ENCODE measurements at regions not wholly inside any gene's neighbourhood (a gene's known extent, or its start where the extent isn't known, plus 50 kb on each side); places are given as distances from the start of the nearest gene placed in this dataset.

DNA sequence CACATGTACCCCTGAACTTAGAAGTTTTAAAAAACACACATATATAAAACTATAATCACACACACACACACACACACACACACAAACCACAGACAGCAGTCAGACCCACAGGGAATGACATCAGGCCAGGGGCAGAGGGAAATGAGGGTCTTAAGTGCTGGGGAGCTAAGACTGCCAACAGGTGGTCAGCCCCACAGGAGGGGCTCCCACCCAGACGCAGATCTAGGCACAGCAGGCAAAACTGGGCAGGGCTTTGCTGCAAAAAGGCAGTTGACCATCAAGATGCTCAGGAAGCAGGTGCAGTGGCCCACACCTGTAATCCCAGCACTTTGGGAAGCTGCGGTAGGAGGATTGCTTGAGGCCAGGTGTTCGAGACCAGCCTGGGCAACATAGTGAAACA lies 121.0 kb upstream of the LSM14A start:
- Histone ChIP-seq H3K36me3 (ENCODE audit: control insufficient read depth, insufficient read depth, low read length) (no peaks in the 10 kb centered on the region), H3K27me3 (ENCODE audit: control insufficient read depth, insufficient read depth, low read length) (no peaks in the 10 kb centered on the region), H3K4me3 (ENCODE audit: low read depth, low read length) (no peak overlapping the region)
- TF ChIP-seq, protein P1, sequence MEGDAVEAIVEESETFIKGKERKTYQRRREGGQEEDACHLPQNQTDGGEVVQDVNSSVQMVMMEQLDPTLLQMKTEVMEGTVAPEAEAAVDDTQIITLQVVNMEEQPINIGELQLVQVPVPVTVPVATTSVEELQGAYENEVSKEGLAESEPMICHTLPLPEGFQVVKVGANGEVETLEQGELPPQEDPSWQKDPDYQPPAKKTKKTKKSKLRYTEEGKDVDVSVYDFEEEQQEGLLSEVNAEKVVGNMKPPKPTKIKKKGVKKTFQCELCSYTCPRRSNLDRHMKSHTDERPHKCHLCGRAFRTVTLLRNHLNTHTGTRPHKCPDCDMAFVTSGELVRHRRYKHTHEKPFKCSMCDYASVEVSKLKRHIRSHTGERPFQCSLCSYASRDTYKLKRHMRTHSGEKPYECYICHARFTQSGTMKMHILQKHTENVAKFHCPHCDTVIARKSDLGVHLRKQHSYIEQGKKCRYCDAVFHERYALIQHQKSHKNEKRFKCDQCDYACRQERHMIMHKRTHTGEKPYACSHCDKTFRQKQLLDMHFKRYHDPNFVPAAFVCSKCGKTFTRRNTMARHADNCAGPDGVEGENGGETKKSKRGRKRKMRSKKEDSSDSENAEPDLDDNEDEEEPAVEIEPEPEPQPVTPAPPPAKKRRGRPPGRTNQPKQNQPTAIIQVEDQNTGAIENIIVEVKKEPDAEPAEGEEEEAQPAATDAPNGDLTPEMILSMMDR (IDR thresholded peaks at IDR 0.05; ENCODE audit: insufficient read depth, low read length, severe bottlenecking), result no peak
- no peak for FAIRE-seq
- DNase-seq (ENCODE audit: low read depth), result no peak

DNA sequence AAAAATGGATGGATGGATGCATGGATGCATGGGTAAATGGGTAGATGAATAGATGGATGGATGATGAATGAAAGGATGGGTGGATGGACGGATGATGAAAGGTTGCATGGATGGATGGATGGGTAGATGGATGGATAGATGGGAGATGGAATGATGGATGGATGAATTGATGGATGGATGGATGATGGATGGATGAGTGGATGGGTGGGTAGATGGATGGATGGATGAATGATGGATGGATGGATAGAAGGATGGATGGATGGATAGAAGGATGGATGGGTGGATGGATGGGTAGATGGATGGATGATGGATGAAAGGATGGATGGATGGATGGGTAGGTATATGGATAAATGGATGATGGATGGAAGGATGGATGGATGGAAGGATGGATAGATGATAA lies 115.1 kb upstream of the LSM14A start:
- Histone ChIP-seq H3K27me3 (ENCODE audit: control insufficient read depth, insufficient read depth, low read length) (no peaks in the 10 kb centered on the region), H3K4me3 (ENCODE audit: low read depth, low read length) (no peak overlapping the region), H3K36me3 (ENCODE audit: control insufficient read depth, insufficient read depth, low read length) (no peaks in the 10 kb centered on the region)
- FAIRE-seq (no peak), DNase-seq (ENCODE audit: low read depth) (no peak)
- TF ChIP-seq, protein P1 (IDR thresholded peaks at IDR 0.05; ENCODE audit: insufficient read depth, low read length, severe bottlenecking), result no peak

DNA sequence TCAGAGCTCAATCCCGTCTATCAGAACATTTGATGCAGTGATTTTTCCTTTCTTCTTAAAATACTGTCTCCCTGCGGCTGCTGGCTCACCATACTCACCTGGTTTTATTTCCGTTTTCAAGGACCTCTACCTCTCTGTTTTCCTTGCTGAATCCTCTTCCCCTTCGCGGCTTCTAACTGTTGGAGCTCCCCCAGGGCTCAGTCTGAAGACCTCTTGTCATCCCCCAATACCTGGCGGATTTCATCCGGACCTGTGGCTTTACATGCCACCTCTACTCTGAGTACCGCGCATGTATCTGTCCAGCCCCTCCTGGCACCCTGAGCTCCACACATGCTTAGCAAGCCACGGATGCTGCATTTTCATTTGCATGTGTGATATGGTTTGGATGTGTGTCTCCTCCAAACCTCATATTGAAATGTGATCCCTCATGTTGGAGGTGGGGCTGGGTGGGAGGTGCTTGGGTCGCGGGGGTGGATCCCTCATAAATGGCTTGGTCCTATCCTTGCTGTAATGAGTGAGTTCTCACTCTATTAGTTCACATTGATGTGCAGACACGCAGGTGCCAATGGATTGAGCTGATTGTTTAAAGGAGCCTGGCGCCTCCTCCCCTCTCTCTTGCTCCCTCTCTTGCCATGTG lies 106.2 kb upstream of the LSM14A start:
- no peaks in the 10 kb centered on the region for H3K27me3 ChIP-seq (ENCODE audit: control insufficient read depth, insufficient read depth, low read length)
- no peak overlapping the region for H3K4me3 ChIP-seq (ENCODE audit: low read depth, low read length)
- TF ChIP-seq, protein P1 (IDR thresholded peaks at IDR 0.05; ENCODE audit: insufficient read depth, low read length, severe bottlenecking), result no peak
- DNase-seq (ENCODE audit: low read depth) (no peak), FAIRE-seq (no peak)
- no peaks in the 10 kb centered on the region for H3K36me3 ChIP-seq (ENCODE audit: control insufficient read depth, insufficient read depth, low read length)

DNA sequence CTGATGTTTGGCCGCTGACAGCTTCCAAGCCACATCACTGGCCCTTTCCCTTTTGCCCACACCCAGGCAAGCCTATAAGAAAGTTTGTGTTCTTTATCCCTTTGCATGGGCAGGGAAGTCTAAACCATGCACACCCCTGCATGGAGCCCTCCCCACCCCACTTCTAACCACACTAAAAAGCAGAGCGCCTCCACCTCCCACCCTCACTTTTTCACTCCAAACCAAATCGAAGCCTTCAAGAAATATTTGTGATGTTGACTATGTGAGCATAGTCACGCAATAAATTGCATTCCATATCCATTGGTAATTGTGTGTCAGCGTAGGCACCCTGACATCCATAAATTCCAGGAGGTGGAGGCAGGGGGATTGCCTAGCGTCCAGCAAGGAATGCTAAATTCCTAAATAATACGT lies 104.4 kb upstream of the LSM14A start:
- Histone ChIP-seq H3K27me3 (ENCODE audit: control insufficient read depth, insufficient read depth, low read length) (no peaks in the 10 kb centered on the region), H3K4me3 (ENCODE audit: low read depth, low read length) (no peak overlapping the region), H3K36me3 (ENCODE audit: control insufficient read depth, insufficient read depth, low read length) (no peaks in the 10 kb centered on the region)
- TF ChIP-seq, protein P1 (IDR thresholded peaks at IDR 0.05; ENCODE audit: insufficient read depth, low read length, severe bottlenecking), result no peak
- DNase-seq (ENCODE audit: low read depth) (no peak), FAIRE-seq (no peak)

DNA sequence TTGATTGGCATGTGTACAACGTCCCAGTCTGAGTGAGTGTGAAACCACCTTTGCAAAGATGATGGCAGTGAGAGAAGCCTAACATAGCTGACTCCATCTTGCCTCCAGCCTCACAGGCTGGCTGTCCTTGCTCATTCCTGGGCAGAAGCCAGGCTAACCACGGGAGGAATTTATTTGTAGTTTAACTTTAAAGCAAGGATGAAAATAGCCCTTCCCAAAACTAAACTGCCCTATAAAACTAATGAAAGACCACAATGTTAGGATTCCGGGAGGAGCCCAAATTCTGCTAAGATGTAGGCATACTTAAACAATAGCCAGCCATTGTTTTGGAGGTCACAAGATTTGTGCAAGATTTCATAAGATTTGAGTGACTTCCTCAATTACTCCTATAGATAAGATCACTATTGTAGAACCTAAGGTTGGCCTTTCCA lies 96.6 kb upstream of the LSM14A start:
- TF ChIP-seq, protein P1 (IDR thresholded peaks at IDR 0.05; ENCODE audit: insufficient read depth, low read length, severe bottlenecking), result no peak
- H3K27me3 ChIP-seq (ENCODE audit: control insufficient read depth, insufficient read depth, low read length), result no peaks in the 10 kb centered on the region
- FAIRE-seq, result no peak
- no peak overlapping the region for H3K4me3 ChIP-seq (ENCODE audit: low read depth, low read length)
- DNase-seq (ENCODE audit: low read depth), result no peak
- H3K36me3 ChIP-seq (ENCODE audit: control insufficient read depth, insufficient read depth, low read length), result no peaks in the 10 kb centered on the region

Data from bronchial epithelial cell (primary cell).